ENCODE measurements at regions not wholly inside any gene's neighbourhood (a gene's known extent, or its start where the extent isn't known, plus 50 kb on each side); places are given as distances from the start of the nearest gene placed in this dataset.

DNA sequence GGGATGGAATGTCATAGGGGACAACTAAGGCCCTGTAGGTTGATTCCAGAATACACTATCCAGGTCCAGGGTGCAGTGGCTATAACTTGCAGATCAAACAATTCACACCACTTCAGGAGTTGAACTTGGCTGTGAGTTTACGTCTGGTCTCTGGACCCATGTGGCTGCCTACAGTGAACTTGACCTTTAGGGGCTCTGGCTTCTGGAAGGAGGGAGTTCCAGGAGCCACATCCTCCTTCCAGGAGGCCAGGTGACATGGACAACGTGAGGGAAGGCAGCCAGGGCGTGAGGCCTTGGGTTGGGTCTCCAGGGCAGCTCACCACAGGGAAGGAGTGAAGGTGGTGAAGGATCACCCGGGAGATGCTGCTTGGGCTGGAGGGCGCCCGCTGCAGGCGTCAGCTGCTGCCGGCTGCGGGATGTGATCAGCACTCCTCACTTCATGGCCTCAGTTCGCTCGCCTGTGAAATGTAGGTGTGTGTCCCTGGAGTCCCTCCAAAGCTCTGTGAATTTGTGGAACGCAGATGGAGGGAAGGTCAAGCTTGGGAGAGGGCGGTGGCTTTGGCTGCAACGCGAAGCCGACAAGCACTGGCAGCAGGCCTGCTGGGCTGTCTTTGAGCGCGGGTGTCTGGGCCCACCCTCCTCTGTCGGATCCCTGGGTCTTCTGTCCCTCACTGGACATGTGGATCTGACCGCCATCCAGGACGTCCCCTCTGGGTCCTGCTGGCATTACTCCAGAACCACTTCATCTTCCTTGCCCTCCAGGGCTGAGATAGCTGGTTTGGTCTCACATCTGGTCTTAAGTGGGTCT is 146.5 kb downstream of the GLI2 start:
- TF ChIP-seq, protein P1, sequence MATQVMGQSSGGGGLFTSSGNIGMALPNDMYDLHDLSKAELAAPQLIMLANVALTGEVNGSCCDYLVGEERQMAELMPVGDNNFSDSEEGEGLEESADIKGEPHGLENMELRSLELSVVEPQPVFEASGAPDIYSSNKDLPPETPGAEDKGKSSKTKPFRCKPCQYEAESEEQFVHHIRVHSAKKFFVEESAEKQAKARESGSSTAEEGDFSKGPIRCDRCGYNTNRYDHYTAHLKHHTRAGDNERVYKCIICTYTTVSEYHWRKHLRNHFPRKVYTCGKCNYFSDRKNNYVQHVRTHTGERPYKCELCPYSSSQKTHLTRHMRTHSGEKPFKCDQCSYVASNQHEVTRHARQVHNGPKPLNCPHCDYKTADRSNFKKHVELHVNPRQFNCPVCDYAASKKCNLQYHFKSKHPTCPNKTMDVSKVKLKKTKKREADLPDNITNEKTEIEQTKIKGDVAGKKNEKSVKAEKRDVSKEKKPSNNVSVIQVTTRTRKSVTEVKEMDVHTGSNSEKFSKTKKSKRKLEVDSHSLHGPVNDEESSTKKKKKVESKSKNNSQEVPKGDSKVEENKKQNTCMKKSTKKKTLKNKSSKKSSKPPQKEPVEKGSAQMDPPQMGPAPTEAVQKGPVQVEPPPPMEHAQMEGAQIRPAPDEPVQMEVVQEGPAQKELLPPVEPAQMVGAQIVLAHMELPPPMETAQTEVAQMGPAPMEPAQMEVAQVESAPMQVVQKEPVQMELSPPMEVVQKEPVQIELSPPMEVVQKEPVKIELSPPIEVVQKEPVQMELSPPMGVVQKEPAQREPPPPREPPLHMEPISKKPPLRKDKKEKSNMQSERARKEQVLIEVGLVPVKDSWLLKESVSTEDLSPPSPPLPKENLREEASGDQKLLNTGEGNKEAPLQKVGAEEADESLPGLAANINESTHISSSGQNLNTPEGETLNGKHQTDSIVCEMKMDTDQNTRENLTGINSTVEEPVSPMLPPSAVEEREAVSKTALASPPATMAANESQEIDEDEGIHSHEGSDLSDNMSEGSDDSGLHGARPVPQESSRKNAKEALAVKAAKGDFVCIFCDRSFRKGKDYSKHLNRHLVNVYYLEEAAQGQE (IDR thresholded peaks at IDR 0.05; ENCODE audit: insufficient read depth in 1 of 2, low read depth in 2 of 2, low read length in 2 of 2) = no peak
- TF ChIP-seq POLR2AphosphoS5 (IDR thresholded peaks at IDR 0.05; ENCODE audit: low read depth, low read length) = no peak
- no peak for TF ChIP-seq TAF1 (IDR thresholded peaks at IDR 0.05; ENCODE audit: borderline replicate concordance, insufficient read depth, low read length)
- no peak for TF ChIP-seq SIN3A (IDR thresholded peaks at IDR 0.05; ENCODE audit: borderline replicate concordance, insufficient read depth, low read length)
- no peak for TF ChIP-seq FOXP2 (optimal IDR thresholded peaks at IDR 0.05; ENCODE audit: borderline replicate concordance, extremely low read depth, extremely low read length, insufficient read depth)
